HL-60 (cell line): ENCODE measurements at regions not wholly inside any gene's neighbourhood (a gene's known extent, or its start where the extent isn't known, plus 50 kb on each side); places are given as distances from the start of the nearest gene placed in this dataset.

ENCODE experiments used
- DNase-seq, 2 experiments: peaks; one replicate each; pipeline ENCODE4 v3.0.0-alpha.2; 2010 to 2020; ENCODE audit warnings: low read depth in 1 of 2, low spot score in 1 of 2
- H3K27ac ChIP-seq: fragments of 250-450 bp; sonication (Bioruptor Pico); replicated peaks from 2 replicates; pipeline ENCODE4 v1.5.1; 2020; ENCODE audit warnings: mild to moderate bottlenecking, moderate library complexity
- H3K27me3 ChIP-seq: fragments of 250-450 bp; sonication (Bioruptor Pico); 2 replicates; pipeline ENCODE4 v1.5.1; 2021; ENCODE audit warnings: mild to moderate bottlenecking, moderate library complexity; ENCODE audit not compliant: insufficient read depth, poor library complexity, severe bottlenecking
- H3K4me3 ChIP-seq: replicated peaks from 2 replicates; pipeline ENCODE4 v1.5.1; 2011; ENCODE audit warnings: mild to moderate bottlenecking, control low read depth, low read length; ENCODE audit not compliant: insufficient read depth
- GABPA ChIP-seq: IDR thresholded peaks from 2 replicates; pipeline ENCODE4 v1.6.1; 2012; ENCODE audit warnings: low read depth
- POLR2AphosphoS5 ChIP-seq: IDR thresholded peaks from 2 replicates; pipeline ENCODE4 v1.6.1; 2012; ENCODE audit warnings: low read depth
- SPI1 ChIP-seq: IDR thresholded peaks from 2 replicates; pipeline ENCODE4 v1.6.1; 2012; ENCODE audit warnings: low read depth, mild to moderate bottlenecking, borderline replicate concordance
- TF ChIP-seq, protein P1 (sequence below): IDR thresholded peaks from one replicate; pipeline ENCODE4 v1.5.1; 2011; ENCODE audit warnings: low read length, control low read depth, inconsistent platforms; ENCODE audit not compliant: insufficient read depth
- TF ChIP-seq, protein P2 (sequence below): IDR thresholded peaks from 2 replicates; pipeline ENCODE4 v1.6.1; 2012; ENCODE audit warnings: low read depth; ENCODE audit not compliant: insufficient replicate concordance

DNA sequence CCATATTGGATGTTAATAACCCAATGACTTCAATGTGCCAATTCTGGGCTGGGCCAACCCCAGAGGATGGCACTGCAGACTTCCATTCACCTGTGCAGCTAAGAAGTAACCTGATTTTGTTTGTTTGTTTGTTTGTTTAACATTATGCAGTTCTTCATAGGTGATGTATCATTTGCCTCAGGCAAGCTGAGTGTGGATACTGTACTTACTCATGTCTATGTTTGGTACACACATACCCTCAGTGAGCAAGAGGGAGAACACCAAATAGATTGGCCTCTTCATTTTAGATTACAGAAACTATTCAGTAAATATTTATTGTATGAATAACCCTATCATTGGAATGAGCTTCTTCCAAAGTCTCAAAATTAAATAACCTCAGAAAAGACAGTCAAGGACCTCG lies 180.2 kb upstream of the SMC2 start:
- no peak overlapping the region for H3K4me3 ChIP-seq
- no peak overlapping the region for H3K27ac ChIP-seq
- TF ChIP-seq SPI1 (no peak), POLR2AphosphoS5 (no peak), GABPA (no peak)
- TF ChIP-seq, protein P1, sequence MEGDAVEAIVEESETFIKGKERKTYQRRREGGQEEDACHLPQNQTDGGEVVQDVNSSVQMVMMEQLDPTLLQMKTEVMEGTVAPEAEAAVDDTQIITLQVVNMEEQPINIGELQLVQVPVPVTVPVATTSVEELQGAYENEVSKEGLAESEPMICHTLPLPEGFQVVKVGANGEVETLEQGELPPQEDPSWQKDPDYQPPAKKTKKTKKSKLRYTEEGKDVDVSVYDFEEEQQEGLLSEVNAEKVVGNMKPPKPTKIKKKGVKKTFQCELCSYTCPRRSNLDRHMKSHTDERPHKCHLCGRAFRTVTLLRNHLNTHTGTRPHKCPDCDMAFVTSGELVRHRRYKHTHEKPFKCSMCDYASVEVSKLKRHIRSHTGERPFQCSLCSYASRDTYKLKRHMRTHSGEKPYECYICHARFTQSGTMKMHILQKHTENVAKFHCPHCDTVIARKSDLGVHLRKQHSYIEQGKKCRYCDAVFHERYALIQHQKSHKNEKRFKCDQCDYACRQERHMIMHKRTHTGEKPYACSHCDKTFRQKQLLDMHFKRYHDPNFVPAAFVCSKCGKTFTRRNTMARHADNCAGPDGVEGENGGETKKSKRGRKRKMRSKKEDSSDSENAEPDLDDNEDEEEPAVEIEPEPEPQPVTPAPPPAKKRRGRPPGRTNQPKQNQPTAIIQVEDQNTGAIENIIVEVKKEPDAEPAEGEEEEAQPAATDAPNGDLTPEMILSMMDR = no peak
- TF ChIP-seq, protein P2, sequence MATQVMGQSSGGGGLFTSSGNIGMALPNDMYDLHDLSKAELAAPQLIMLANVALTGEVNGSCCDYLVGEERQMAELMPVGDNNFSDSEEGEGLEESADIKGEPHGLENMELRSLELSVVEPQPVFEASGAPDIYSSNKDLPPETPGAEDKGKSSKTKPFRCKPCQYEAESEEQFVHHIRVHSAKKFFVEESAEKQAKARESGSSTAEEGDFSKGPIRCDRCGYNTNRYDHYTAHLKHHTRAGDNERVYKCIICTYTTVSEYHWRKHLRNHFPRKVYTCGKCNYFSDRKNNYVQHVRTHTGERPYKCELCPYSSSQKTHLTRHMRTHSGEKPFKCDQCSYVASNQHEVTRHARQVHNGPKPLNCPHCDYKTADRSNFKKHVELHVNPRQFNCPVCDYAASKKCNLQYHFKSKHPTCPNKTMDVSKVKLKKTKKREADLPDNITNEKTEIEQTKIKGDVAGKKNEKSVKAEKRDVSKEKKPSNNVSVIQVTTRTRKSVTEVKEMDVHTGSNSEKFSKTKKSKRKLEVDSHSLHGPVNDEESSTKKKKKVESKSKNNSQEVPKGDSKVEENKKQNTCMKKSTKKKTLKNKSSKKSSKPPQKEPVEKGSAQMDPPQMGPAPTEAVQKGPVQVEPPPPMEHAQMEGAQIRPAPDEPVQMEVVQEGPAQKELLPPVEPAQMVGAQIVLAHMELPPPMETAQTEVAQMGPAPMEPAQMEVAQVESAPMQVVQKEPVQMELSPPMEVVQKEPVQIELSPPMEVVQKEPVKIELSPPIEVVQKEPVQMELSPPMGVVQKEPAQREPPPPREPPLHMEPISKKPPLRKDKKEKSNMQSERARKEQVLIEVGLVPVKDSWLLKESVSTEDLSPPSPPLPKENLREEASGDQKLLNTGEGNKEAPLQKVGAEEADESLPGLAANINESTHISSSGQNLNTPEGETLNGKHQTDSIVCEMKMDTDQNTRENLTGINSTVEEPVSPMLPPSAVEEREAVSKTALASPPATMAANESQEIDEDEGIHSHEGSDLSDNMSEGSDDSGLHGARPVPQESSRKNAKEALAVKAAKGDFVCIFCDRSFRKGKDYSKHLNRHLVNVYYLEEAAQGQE = no peak
- DNase-seq = no peak
- no peaks in the 10 kb centered on the region for H3K27me3 ChIP-seq

DNA sequence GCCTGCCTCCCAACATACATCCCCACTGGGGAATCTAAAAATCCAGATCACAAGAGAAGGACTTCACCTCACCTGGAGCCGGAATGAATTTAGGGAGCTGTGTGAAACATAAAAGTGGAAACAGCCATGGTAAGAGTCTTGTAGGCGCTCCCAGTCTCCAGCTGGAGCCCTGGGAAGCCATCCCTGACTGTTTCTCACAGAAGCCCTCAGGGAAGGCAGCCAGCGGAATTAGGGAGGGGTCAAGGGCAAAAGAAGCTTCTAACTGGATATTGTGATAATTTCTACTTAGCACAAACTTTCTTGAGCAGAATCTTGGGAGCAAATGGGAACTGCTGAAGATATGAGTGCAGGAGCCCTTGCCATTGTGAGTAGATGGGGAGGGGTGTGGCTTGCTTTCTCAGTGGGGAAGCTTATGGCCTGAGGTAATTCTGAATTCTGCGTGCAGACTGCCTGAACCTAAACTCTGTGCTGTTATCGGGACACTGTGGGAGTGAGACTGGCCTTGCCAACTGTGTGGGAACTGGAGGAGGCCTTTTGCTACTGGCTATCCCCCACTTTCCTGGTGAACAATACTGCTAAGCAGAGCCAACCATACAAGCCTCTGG lies 174.4 kb upstream of the SMC2 start:
- Histone ChIP-seq H3K4me3 (no peak overlapping the region), H3K27me3 (no peaks in the 10 kb centered on the region), H3K27ac (no peak overlapping the region)
- DNase-seq = no peak
- TF ChIP-seq POLR2AphosphoS5 (no peak), SPI1 (no peak), GABPA (no peak)
- TF ChIP-seq, protein P2 = no peak
- TF ChIP-seq, protein P1 = no peak

DNA sequence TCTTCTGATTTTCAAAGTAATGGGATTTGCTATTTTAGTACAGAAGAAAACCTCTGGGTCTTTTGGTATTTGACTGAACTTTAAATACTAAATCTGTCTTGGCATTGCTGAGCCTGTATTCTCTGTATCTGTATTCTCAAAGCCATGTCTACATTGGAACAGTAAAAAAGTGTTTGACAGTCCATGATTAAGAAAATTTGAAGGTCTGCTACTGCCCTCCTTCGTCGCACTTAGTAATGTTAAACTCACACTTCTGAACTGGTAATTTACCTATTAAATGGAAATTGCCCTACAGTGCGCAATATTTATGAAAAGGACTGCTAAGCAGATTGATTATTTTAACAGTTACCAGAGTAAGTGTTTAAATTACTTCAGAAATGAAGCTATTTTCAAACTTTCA lies 165.7 kb upstream of the SMC2 start:
- no peak for TF ChIP-seq SPI1
- TF ChIP-seq, protein P2 = no peak
- TF ChIP-seq, protein P1 = no peak
- TF ChIP-seq GABPA = no peak
- TF ChIP-seq POLR2AphosphoS5 = no peak
- H3K27ac ChIP-seq = no peak overlapping the region
- H3K27me3 ChIP-seq = no peaks in the 10 kb centered on the region
- H3K4me3 ChIP-seq = no peak overlapping the region
- no peak for DNase-seq
